ENCODE measurements at regions not wholly inside any gene's neighbourhood (a gene's known extent, or its start where the extent isn't known, plus 50 kb on each side); places are given as distances from the start of the nearest gene placed in this dataset.

DNA sequence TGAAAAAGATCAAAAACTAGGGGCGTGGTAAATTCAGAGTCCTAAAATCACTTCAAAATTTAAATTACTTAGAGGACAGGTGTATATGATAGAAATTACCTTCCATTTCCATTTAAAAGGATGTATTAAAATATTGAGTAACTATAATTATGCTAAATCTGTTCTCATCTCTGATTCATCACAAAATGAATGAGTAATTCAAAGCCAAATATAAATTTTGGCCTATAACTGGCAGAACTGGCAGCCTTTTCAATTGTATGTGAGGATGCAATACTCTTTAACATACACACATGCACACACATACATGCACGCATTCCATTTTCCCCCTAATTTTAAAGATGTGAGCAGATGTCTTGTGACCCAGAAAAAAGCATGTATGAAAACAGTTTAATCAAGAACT is 194.6 kb downstream of the EPM2A start:
- TF ChIP-seq, protein P1, sequence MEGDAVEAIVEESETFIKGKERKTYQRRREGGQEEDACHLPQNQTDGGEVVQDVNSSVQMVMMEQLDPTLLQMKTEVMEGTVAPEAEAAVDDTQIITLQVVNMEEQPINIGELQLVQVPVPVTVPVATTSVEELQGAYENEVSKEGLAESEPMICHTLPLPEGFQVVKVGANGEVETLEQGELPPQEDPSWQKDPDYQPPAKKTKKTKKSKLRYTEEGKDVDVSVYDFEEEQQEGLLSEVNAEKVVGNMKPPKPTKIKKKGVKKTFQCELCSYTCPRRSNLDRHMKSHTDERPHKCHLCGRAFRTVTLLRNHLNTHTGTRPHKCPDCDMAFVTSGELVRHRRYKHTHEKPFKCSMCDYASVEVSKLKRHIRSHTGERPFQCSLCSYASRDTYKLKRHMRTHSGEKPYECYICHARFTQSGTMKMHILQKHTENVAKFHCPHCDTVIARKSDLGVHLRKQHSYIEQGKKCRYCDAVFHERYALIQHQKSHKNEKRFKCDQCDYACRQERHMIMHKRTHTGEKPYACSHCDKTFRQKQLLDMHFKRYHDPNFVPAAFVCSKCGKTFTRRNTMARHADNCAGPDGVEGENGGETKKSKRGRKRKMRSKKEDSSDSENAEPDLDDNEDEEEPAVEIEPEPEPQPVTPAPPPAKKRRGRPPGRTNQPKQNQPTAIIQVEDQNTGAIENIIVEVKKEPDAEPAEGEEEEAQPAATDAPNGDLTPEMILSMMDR (IDR thresholded peaks at IDR 0.05; ENCODE audit: borderline replicate concordance, insufficient read depth, low read depth, low read length): no peak
- H3K4me3 ChIP-seq (ENCODE audit: low read depth, low read length): no peak overlapping the region

DNA sequence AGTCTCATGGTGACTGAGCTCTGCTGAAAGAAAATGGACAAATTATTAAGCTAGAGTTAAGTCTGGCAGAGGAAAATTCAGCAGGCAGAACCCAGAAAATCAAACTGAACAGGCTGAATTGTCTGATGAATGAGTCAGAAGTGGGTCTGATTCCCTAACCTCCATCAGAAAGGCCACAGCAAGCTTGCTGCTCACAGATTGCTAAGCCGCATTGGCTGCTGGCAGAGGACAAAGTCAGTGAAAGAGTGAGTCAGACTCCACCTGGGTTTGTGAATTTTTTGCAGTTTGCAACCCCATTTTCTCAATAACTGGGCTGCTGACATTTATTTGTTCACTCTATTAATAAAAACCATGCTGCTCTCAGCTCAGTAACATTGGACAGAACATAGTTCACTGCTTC is 191.3 kb downstream of the EPM2A start:
- TF ChIP-seq, protein P1 (IDR thresholded peaks at IDR 0.05; ENCODE audit: borderline replicate concordance, insufficient read depth, low read depth, low read length): no peak
- H3K4me3 ChIP-seq (ENCODE audit: low read depth, low read length): no peak overlapping the region

DNA sequence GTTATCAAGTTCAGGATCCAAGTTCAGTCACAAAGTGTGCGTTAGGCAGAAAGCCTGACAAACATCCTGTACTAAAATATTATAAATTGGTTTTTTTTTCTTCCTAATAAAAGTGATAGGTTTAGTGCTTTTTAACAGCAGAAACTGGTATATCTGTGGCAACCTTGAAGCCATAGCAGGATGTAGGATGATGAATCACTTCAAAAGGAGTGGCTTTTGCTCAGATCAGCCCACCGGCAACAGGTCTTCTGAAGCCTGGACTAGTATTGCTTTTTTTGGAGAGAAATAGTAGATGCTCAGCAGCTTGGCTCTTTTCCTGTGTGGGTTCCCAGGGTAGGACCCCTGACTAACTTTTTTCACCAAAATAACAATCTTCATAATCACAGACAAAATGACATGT is 190.8 kb downstream of the EPM2A start:
- TF ChIP-seq, protein P1 (IDR thresholded peaks at IDR 0.05; ENCODE audit: borderline replicate concordance, insufficient read depth, low read depth, low read length): no peak
- no peak overlapping the region for H3K4me3 ChIP-seq (ENCODE audit: low read depth, low read length)

DNA sequence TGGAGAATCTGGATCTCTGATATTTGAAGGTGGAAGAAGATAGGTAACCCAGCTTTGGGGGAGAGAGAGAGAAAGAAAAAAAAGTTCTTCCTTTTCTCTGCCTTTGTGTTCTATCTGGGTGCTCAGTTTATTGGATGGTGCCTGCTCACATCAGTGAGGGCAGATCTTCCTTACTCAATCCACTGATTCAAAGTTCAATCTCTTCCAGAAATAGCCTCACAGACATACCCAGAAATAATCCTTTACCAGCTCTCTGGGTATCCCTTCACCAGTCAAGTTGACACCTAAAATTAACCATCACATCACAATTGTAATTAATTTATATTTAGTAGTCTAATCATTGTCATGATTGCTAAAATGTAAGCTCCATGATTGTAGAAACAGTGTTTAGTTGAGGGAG is 189.1 kb downstream of the EPM2A start:
- no peak overlapping the region for H3K4me3 ChIP-seq (ENCODE audit: low read depth, low read length)
- TF ChIP-seq, protein P1 (IDR thresholded peaks at IDR 0.05; ENCODE audit: borderline replicate concordance, insufficient read depth, low read depth, low read length): no peak

DNA sequence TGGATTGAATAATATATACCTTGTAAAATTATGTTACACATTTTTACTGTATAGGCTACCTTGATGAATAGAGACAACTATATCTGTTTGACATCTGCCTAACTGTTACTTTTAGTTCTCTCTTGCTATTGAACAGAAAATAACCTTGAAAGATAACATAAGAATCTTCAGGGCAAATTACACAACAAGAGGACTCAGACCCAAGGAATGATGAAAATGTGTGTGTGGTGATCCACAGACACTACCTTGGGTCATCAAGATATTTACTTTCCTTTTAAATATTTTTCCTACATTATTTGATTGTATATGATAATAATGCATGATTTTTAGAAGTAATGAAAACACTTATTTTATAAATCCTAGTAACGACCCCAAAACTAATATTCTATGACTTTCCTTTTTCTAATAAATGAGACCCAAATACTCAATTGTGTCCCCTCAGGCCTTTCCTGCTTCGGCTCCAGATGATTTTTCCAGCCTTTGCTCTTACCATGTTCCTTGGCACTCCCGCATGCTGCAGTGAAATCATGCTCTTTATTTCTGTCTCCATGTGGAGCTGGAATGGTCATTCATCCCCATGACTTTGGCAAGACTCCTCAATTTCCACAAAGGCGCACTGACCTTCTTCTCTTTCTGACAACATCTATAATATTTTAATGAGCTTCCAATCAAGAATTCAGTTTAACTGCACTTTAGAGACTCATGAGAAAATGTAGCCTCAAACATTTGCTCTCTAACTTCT is 187.6 kb downstream of the EPM2A start:
- TF ChIP-seq, protein P1 (IDR thresholded peaks at IDR 0.05; ENCODE audit: borderline replicate concordance, insufficient read depth, low read depth, low read length): no peak
- no peak overlapping the region for H3K4me3 ChIP-seq (ENCODE audit: low read depth, low read length)

DNA sequence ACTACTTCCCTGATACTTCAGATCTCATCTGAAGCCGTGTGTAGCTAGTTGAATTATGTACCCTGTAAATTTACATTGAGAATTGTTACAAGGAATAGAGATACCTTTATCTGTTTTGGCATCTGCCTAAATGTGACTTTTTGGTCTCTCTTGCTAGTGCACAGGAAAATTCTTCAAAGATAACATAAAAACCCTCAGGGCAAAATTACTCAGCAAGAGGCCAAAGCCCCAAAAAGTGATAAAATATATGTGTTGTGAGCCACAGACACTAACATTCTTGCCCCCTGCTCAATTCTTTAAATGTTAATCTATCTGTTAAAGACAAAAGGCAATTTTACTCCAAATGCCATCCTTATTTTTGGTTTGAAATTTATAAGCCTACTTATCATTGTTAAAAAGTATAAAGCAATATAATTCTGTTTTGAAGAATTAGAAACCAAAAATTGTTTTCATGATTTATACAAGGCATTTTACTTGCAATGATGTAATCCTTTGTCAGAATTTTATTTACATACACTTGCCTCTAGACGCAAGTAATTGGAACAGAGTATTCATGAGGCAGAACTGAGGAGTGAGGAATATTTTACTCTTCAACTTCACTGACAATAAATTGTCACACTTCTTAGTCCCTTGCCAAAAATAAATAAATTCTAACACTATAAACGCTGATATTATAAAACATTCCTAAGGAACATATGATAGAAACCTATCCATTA is 186.2 kb downstream of the EPM2A start:
- TF ChIP-seq, protein P1 (IDR thresholded peaks at IDR 0.05; ENCODE audit: borderline replicate concordance, insufficient read depth, low read depth, low read length): no peak
- no peak overlapping the region for H3K4me3 ChIP-seq (ENCODE audit: low read depth, low read length)

DNA sequence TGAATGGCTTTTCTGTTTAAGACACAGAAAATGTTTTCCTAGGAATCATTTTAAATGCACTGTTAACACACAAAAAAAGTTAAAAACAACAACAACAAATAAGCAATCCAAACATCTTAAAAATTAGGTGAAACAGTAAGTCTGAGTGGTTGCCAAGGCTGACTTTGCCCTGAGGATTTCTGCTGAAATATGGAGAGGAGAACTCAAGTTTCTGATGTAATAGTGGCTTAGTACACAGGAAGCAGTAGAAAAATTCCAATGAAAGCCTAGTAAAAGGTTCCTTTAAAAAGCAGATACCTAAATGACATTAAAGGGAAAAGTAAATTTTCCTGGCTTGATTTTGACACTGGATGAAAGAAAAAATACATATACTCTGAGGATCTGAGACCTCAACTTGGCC is 184.2 kb downstream of the EPM2A start:
- TF ChIP-seq, protein P1 (IDR thresholded peaks at IDR 0.05; ENCODE audit: borderline replicate concordance, insufficient read depth, low read depth, low read length): no peak
- no peak overlapping the region for H3K4me3 ChIP-seq (ENCODE audit: low read depth, low read length)
